GM12878 (cell line): ENCODE measurements at regions not wholly inside any gene's neighbourhood (a gene's known extent, or its start where the extent isn't known, plus 50 kb on each side); places are given as distances from the start of the nearest gene placed in this dataset.

Experiments used
- ATAC-seq: fragments of 200-7000 bp; cut with Tn5 transposase; 3 replicates; pipeline ENCODE4 v1.9.1; 2020; ENCODE audit warnings: mild to moderate bottlenecking, moderate library complexity
- BruUV-seq: library from RNA; stranded (reverse); fragments of 400-500 nt; replicated peaks from 2 replicates; lab custom pipeline; 2021; lab: Mats Ljungman, UMichigan
- CTCF ChIA-PET: fragments of 300-600 bp; sonication (Branson Sonifier 250); formaldehyde crosslinking; extraction: SDS; loops from one replicate; lab custom pipeline; 2021; ENCODE audit warnings: inconsistent platforms; lab: Yijun Ruan, JAX
- POLR2A ChIA-PET: fragments of 350-600 bp; formaldehyde crosslinking; extraction: SDS; loops from one replicate; lab custom pipeline; 2021; ENCODE audit warnings: inconsistent platforms; lab: Charles Lee
- RAD21 ChIA-PET: fragments of 300-600 bp; sonication (Branson Sonifier 250); formaldehyde crosslinking; loops from one replicate; lab custom pipeline; 2023; ENCODE audit warnings: antibody characterized with exemption; ENCODE audit not compliant: unreplicated experiment; lab: Charles Lee
- SMC1A ChIA-PET: fragments of 300-600 bp; sonication (Branson Sonifier 250); formaldehyde crosslinking; loops from one replicate; lab custom pipeline; 2023; ENCODE audit not compliant: unreplicated experiment, uncharacterized antibody; lab: Charles Lee
- DNase-seq: peaks from one replicate; pipeline ENCODE4 v3.0.0-alpha.2; 2011; ENCODE audit warnings: low read depth, low spot score
- FAIRE-seq: peaks from 3 replicates; lab custom pipeline; 2011; peaks lifted over from hg19 to GRCh38; lab: Jason Lieb, UNC
- H2AFZ ChIP-seq: 2 replicates; pipeline ENCODE4 v1.6.0; 2011; ENCODE audit warnings: low read depth, low read length, control low read depth; ENCODE audit not compliant: control insufficient read depth
- H3K27ac ChIP-seq: 2 replicates; pipeline ENCODE4 v1.5.1; 2011; ENCODE audit warnings: control low read depth; ENCODE audit not compliant: control insufficient read depth, insufficient read depth
- H3K27me3 ChIP-seq, 2 experiments: replicated peaks in 1 of 2; 2 replicates each; pipeline versions ENCODE4 v1.6.0 to v1.6.1; 2011; ENCODE audit warnings: low read length in 1 of 2; ENCODE audit not compliant: control insufficient read depth in 2 of 2, insufficient read depth in 2 of 2
- H3K36me3 ChIP-seq, 2 experiments: 2 replicates each; pipeline ENCODE4 v1.5.1; 2011; ENCODE audit warnings: low read length in 1 of 2; ENCODE audit not compliant: control insufficient read depth in 2 of 2, insufficient read depth in 2 of 2
- H3K4me1 ChIP-seq: 2 replicates; pipeline ENCODE4 v1.6.1; 2011; ENCODE audit warnings: mild to moderate bottlenecking, low read length, moderate library complexity, mixed read lengths; ENCODE audit not compliant: control insufficient read depth, insufficient read depth
- H3K4me2 ChIP-seq: 2 replicates; pipeline ENCODE4 v1.6.0; 2011; ENCODE audit warnings: control low read depth; ENCODE audit not compliant: control insufficient read depth, insufficient read depth
- H3K4me3 ChIP-seq: fragments of 200-600 bp; sonication (generic); 2 replicates; pipeline ENCODE4 v1.5.1; 2016
- H3K79me2 ChIP-seq: 2 replicates; pipeline ENCODE4 v1.6.0; 2011; ENCODE audit warnings: low read length; ENCODE audit not compliant: control insufficient read depth, insufficient read depth
- H3K9ac ChIP-seq: 2 replicates; pipeline ENCODE4 v1.8.0; 2011; ENCODE audit warnings: low read length, control low read depth, mixed read lengths; ENCODE audit not compliant: control insufficient read depth, insufficient read depth
- H3K9me3 ChIP-seq: replicated peaks from 3 replicates; pipeline ENCODE4 v1.5.1; 2011; ENCODE audit warnings: mild to moderate bottlenecking, low read length; ENCODE audit not compliant: control insufficient read depth, insufficient read depth
- H4K20me1 ChIP-seq: 2 replicates; pipeline ENCODE4 v1.6.0; 2011; ENCODE audit not compliant: control insufficient read depth, insufficient read depth
- CBX3 ChIP-seq: fragments of 200-600 bp; sonication (generic); IDR thresholded peaks from 2 replicates; pipeline ENCODE4 v1.6.1; 2016; ENCODE audit warnings: low read depth, borderline replicate concordance
- CHD4 ChIP-seq: fragments of 200-600 bp; sonication (generic); IDR thresholded peaks from 2 replicates; pipeline ENCODE4 v1.6.1; 2016; ENCODE audit warnings: mild to moderate bottlenecking
- DPF2 ChIP-seq: fragments of 450-650 bp; IDR thresholded peaks from 2 replicates; pipeline ENCODE4 v1.6.1; 2017; ENCODE audit warnings: mild to moderate bottlenecking
- ETV6 ChIP-seq, 2 experiments: fragments of 450-650 bp in 1 of 2; IDR thresholded peaks in 1 of 2; conservative IDR thresholded peaks in 1 of 2; 2 replicates each; pipeline ENCODE4 v1.6.1; 2014; ENCODE audit warnings: antibody characterized with exemption in 1 of 2, borderline replicate concordance in 1 of 2, low read depth in 1 of 2, mild to moderate bottlenecking in 1 of 2, moderate library complexity in 1 of 2
- FOXK2 ChIP-seq: fragments of 450-650 bp; IDR thresholded peaks from 2 replicates; pipeline ENCODE4 v1.6.1; 2017; ENCODE audit warnings: mild to moderate bottlenecking, moderate library complexity
- IKZF2 ChIP-seq, 2 experiments: fragments of 450-650 bp; IDR thresholded peaks; 2 replicates each; pipeline ENCODE4 v1.6.1; 2017; ENCODE audit warnings: mild to moderate bottlenecking in 2 of 2, moderate library complexity in 2 of 2
- PML ChIP-seq: IDR thresholded peaks from 2 replicates; pipeline ENCODE4 v1.6.1; 2012; ENCODE audit warnings: low read length, inconsistent platforms
- RCOR1 ChIP-seq: conservative IDR thresholded peaks from 2 replicates; pipeline ENCODE4 v1.6.1; 2012; ENCODE audit warnings: low read depth, low read length, improper control_type of control experiment
- SREBF1 ChIP-seq: IDR thresholded peaks from 2 replicates; pipeline ENCODE4 v1.6.1; 2012; ENCODE audit warnings: mild to moderate bottlenecking, low read length
- SREBF2 ChIP-seq: IDR thresholded peaks from 2 replicates; pipeline ENCODE4 v1.6.1; 2012; ENCODE audit warnings: mild to moderate bottlenecking, low read length
- ZBED1 ChIP-seq: IDR thresholded peaks from 2 replicates; pipeline ENCODE4 v1.6.1; 2016; ENCODE audit warnings: borderline replicate concordance
- ZNF592 ChIP-seq: fragments of 450-650 bp; IDR thresholded peaks from 2 replicates; pipeline ENCODE4 v1.6.1; 2017; ENCODE audit warnings: mild to moderate bottlenecking, moderate library complexity
- WGBS: methylation state at CpG from one replicate; pipeline ENCODE4 v1.1.6; 2016; ENCODE audit warnings: low lambda C conversion rate; ENCODE audit not compliant: insufficient replicate concordance, insufficient coverage; ENCODE audit errors: missing lambda C conversion rate; 5-methylcytosine and 5-hydroxymethylcytosine counted together
- in situ Hi-C: fragments of 300-500 bp; cut with MboI; formaldehyde crosslinking; loops from 9 replicates; pipeline ENCODE4 v1.14.3; 2018; ENCODE audit warnings: mixed read lengths
- intact Hi-C: fragments of 100-400 bp; cut with micrococcal nuclease; formaldehyde crosslinking; loops from one replicate; pipeline ENCODE4 v1.14.2; 2022; ENCODE audit not compliant: unreplicated experiment

DNA sequence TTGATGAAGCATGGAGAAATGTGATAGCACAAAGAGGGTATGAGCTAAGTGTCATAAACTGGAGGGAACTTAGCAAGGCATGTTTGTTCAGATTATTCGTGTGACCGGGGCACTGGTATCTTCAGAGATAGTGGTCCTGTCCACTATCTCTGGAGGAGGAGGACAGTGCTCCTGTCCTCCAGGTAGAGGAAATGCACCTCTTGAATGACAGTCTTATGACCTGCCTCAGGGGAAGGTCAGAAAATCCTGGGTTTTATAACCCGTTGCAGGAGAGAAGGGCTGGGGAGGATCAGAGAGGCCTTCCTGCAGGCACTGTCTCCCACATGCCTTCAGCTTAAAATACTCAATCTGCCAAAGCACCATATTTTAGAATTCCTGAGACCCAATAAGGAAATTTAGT, 213.5 kb upstream of the UBL3 start (continued):
- TF ChIP-seq ZNF592: no peak

DNA sequence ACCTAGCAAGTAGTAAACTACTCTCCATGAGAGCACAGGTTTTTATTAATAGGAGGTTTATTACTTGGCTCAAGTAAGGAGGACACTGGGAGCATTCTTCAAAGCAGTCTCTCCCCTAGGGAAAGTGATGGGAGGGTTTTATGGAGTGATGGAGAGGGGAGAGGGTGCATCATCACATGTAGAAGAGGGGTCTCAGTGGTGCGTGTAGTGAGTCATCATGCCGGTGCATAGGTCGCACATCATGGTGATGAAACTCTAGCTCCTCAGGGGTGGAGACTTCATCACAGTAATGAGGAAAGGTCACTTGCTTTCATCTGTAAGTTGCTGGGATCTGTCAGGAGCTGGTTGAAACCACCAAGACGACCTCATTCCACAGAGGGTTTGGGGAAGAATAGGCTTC, 210.8 kb upstream of the UBL3 start:
- CTCF ChIA-PET: interaction anchor here (0.6 kb wide), 1 partner anchor 587 kb away, joined by 3 read pairs; no protein-coding TSS in a partner anchor
- Histone ChIP-seq H3K4me1 (no peaks in the 10 kb centered on the region), H3K79me2 (no peaks in the 10 kb centered on the region), H3K9me3 (no peaks in the 10 kb centered on the region; the same call in 2 of the 3 replicates), H3K36me3 (no peaks in the 10 kb centered on the region), H3K4me2 (no peak overlapping the region), H4K20me1 (no peaks in the 10 kb centered on the region), H3K4me3 (no peak overlapping the region), H3K9ac (no peak overlapping the region), H3K27me3 (no peaks in the 10 kb centered on the region; a peak in 1 of 4 replicates), H3K27ac (no peak overlapping the region), H2AFZ (no peak overlapping the region)
- DNase-seq (no peak), ATAC-seq (no peak), FAIRE-seq (no peak)
- BruUV-seq: no TSS peak
- POLR2A ChIA-PET: no interaction called here
- TF ChIP-seq SREBF1: no peak
- no peak for TF ChIP-seq IKZF2 (IDR thresholded peaks at IDR 0.05)
- TF ChIP-seq ETV6 (conservative IDR thresholded peaks at IDR 0.05 in 1 of 2, IDR thresholded peaks at IDR 0.05 in 1 of 2; ENCODE audit: borderline replicate concordance in 1 of 2, low read depth in 1 of 2): no peak
- TF ChIP-seq CHD4: no peak
- TF ChIP-seq PML: no peak
- TF ChIP-seq CBX3: no peak
- TF ChIP-seq DPF2: no peak
- no peak for TF ChIP-seq ZBED1
- no peak for TF ChIP-seq RCOR1
- TF ChIP-seq FOXK2: no peak
- TF ChIP-seq SREBF2: no peak
- in situ Hi-C loops: no loop called here
- SMC1A ChIA-PET: no interaction called here
- 39% methylated on average over 4 of the region's 4 CpGs for WGBS
- intact Hi-C loops: no loop called here
- RAD21 ChIA-PET: no interaction called here
